ENCODE measurements at regions not wholly inside any gene's neighbourhood (a gene's known extent, or its start where the extent isn't known, plus 50 kb on each side); places are given as distances from the start of the nearest gene placed in this dataset.

DNA sequence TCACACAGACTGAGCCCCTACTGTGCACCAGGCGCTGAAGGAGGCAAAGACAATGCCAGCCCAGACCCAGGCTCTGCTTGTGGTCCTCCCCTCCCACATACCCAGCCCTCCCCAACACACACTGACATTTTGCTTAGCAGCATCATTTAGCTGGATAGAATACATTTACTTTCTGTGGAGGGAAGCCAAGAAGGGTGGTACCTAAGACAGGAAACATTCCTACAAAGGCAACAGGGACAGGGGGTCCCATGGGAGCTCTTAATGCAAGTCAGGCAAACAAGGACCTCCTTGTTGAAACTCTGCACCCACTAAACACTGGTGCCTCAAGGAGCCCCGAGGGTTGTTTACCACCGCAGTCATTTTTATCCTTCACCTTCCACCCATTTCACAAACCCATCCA lies 77.0 kb upstream of the ZNF507 start:
- DNase-seq: no peak

GRCh38 chr19:32269831-32270230 lies 75.6 kb upstream of the ZNF507 start:
- DNase-seq: no peak

DNA sequence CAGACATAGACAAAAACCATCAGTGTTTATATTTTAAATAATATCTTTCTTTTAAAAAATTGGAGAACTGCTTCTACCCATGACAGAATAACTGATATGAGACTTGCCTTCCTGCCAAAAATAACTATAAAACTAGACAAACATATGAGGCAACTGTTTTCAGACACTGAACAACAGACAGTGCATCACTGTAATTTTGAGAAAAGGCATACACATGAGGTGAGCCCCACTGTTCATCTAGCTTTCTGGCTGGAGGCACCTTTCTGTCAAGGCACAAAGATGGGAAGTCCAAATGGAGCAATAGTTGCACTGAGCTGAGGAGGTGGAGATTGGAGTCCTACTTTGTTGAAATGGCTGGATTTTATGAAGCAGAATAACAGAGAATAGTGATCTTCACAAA lies 71.9 kb upstream of the ZNF507 start:
- DNase-seq: no peak

DNA sequence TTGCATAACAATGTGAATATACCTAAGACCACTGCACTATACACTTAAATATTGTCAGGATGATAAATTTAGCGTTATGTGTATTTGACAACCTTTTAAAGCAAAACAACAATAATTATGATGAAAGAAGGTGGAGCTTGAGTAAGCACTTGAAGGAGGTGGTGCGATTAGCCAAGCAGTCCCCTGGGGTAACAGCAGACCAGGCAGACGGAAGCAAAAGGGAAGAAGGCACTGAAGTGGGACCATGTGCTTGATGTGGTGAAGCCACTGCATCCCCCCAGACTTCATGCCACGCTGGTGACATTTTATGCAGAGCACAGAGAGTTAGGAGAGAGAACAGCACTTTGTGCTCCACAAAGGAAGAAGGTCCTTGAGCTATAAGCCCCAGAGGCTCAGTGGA lies 58.3 kb upstream of the ZNF507 start:
- DNase-seq: no peak

GRCh38 chr19:32287811-32288227 lies 57.6 kb upstream of the ZNF507 start:
- no peak for DNase-seq

GRCh38 chr19:32289566-32290210 lies 55.7 kb upstream of the ZNF507 start:
- no peak for DNase-seq

GRCh38 chr19:32291876-32292275 lies 53.5 kb upstream of the ZNF507 start:
- no peak for DNase-seq

- no peak for DNase-seq
Observed at GRCh38 chr19:32294871-32295438, 50.5 kb upstream of the ZNF507 start.
